ENCODE measurements at regions not wholly inside any gene's neighbourhood (a gene's known extent, or its start where the extent isn't known, plus 50 kb on each side); places are given as distances from the start of the nearest gene placed in this dataset.

- DNase-seq (ENCODE audit: low read depth), result no peak
- TF ChIP-seq CTCF (IDR thresholded peaks at IDR 0.05; ENCODE audit: insufficient read depth, low read depth, low read length, missing control alignments), result no peak
Measured at GRCh38 chrX:110846071-110846470, 50.5 kb upstream of the CHRDL1 start.

More at GRCh38 chrX:110846071-110846470, 50.5 kb upstream of the CHRDL1 start:
- H3K4me3 ChIP-seq (ENCODE audit: low read depth, low read length), result no peak overlapping the region
